HCT116 (cell line): ENCODE measurements at regions not wholly inside any gene's neighbourhood (a gene's known extent, or its start where the extent isn't known, plus 50 kb on each side); places are given as distances from the start of the nearest gene placed in this dataset.

Experiments used
- EGR1 ChIP-seq: IDR thresholded peaks from 2 replicates; pipeline ENCODE4 v1.6.1; 2012; ENCODE audit warnings: low read depth
- JUND ChIP-seq: IDR thresholded peaks from 2 replicates; pipeline ENCODE4 v1.6.1; 2012
- TF ChIP-seq, protein P1 (sequence below), 3 experiments: fragments of 200-600 bp in 1 of 3; sonication (generic) in 1 of 3; IDR thresholded peaks in 2 of 3; conservative IDR thresholded peaks in 1 of 3; 2 replicates each; pipeline ENCODE4 v1.5.1; 2012 to 2017; ENCODE audit warnings: low read depth in 2 of 3, low read length in 2 of 3, antibody characterized with exemption in 1 of 3, borderline replicate concordance in 1 of 3, control low read depth in 1 of 3, mild to moderate bottlenecking in 1 of 3, mixed read lengths in 1 of 3, mixed run types in 1 of 3, moderate library complexity in 1 of 3; ENCODE audit not compliant: insufficient read depth in 1 of 3

DNA sequence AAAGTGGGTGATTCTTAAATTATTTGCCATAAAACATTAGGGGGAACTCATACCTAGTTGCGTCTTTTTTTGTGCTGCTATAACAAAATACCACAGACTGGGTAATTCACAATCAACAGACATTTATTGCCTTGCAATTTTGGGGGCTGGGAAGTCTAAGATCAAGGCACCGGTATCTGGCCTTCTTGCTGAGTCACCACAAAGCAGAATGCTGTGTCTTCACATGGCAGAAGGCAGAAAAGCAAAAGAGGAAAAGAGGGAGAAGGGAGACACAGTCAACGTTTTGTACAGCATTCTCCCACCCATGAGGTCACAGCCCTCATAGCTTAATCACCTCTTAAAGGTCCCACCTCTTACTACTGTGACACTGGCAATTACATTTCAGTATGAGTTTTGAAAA, 291.0 kb downstream of the CHRM3 start:
- TF ChIP-seq EGR1 (no peak), JUND (no peak)
- TF ChIP-seq, protein P1, sequence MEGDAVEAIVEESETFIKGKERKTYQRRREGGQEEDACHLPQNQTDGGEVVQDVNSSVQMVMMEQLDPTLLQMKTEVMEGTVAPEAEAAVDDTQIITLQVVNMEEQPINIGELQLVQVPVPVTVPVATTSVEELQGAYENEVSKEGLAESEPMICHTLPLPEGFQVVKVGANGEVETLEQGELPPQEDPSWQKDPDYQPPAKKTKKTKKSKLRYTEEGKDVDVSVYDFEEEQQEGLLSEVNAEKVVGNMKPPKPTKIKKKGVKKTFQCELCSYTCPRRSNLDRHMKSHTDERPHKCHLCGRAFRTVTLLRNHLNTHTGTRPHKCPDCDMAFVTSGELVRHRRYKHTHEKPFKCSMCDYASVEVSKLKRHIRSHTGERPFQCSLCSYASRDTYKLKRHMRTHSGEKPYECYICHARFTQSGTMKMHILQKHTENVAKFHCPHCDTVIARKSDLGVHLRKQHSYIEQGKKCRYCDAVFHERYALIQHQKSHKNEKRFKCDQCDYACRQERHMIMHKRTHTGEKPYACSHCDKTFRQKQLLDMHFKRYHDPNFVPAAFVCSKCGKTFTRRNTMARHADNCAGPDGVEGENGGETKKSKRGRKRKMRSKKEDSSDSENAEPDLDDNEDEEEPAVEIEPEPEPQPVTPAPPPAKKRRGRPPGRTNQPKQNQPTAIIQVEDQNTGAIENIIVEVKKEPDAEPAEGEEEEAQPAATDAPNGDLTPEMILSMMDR (IDR thresholded peaks at IDR 0.05 in 2 of 3, conservative IDR thresholded peaks at IDR 0.05 in 1 of 3; ENCODE audit: borderline replicate concordance in 1 of 3, insufficient read depth in 1 of 3, low read depth in 2 of 3, low read length in 2 of 3): no peak
